ENCODE measurements at regions not wholly inside any gene's neighbourhood (a gene's known extent, or its start where the extent isn't known, plus 50 kb on each side); places are given as distances from the start of the nearest gene placed in this dataset.

DNA sequence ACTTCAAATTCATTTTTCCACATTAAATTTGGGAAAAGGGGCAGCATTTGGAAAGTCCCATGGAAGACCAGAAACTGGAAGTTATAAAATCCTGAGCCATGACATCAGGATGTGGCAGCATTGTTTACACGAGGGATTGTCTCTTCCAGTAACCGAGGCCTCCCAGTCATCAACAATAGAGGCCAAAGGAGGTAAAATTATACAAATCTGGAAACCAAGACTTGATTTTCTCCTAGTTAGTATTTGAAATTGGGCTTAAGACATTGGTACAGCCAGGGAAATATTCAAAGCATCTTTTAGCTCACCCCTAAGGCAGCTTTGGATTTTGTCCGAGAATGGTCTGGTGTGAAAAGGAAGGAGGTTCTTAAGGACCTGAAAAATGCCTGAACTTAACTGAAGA lies 251.6 kb upstream of the FOXF1 start:
- TF ChIP-seq, protein P1, sequence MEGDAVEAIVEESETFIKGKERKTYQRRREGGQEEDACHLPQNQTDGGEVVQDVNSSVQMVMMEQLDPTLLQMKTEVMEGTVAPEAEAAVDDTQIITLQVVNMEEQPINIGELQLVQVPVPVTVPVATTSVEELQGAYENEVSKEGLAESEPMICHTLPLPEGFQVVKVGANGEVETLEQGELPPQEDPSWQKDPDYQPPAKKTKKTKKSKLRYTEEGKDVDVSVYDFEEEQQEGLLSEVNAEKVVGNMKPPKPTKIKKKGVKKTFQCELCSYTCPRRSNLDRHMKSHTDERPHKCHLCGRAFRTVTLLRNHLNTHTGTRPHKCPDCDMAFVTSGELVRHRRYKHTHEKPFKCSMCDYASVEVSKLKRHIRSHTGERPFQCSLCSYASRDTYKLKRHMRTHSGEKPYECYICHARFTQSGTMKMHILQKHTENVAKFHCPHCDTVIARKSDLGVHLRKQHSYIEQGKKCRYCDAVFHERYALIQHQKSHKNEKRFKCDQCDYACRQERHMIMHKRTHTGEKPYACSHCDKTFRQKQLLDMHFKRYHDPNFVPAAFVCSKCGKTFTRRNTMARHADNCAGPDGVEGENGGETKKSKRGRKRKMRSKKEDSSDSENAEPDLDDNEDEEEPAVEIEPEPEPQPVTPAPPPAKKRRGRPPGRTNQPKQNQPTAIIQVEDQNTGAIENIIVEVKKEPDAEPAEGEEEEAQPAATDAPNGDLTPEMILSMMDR (IDR thresholded peaks at IDR 0.05), result no peak
- TF ChIP-seq EZH2 (IDR thresholded peaks at IDR 0.05), result no peak
- no peak for TF ChIP-seq EZH2phosphoT487 (IDR thresholded peaks at IDR 0.05)

All from neural progenitor cell (in vitro differentiated cells).